B cell (primary cell): ENCODE measurements at regions not wholly inside any gene's neighbourhood (a gene's known extent, or its start where the extent isn't known, plus 50 kb on each side); places are given as distances from the start of the nearest gene placed in this dataset.
A peak's percentile ranks its signal among the peaks of the same experiment; 100 is the strongest.

Experiments
- ATAC-seq: fragments of 200-7000 bp; cut with Tn5 transposase; one replicate; pipeline ENCODE4 v1.10.0; 2021; ENCODE audit warnings: low read depth, mild to moderate bottlenecking, moderate number of reproducible peaks, moderate library complexity
- CTCF ChIA-PET: fragments of 350-600 bp; sonication (Branson Sonifier 250); formaldehyde crosslinking; loops from one replicate; lab custom pipeline; 2021; ENCODE audit warnings: antibody characterized with exemption, inconsistent platforms; lab: Charles Lee
- POLR2A ChIA-PET: fragments of 350-600 bp; sonication (Branson Sonifier 250); formaldehyde crosslinking; loops from one replicate; lab custom pipeline; 2021; ENCODE audit warnings: antibody characterized with exemption; lab: Charles Lee
- DNase-seq: peaks from one replicate; pipeline ENCODE4 v3.0.0; 2013
- H2AFZ ChIP-seq: 2 replicates; pipeline ENCODE4 v1.6.1; 2012; ENCODE audit warnings: mild to moderate bottlenecking, low read depth, low read length; ENCODE audit not compliant: insufficient read depth, poor library complexity, severe bottlenecking
- H3K27ac ChIP-seq, 2 donors: 1 replicate in 1 of 2; 2 replicates in 1 of 2; pipeline ENCODE4 v1.5.1; 2012 to 2013; ENCODE audit warnings: low read length in 2 of 2, mild to moderate bottlenecking in 2 of 2, moderate library complexity in 1 of 2
- H3K27me3 ChIP-seq, 4 experiments: fragments of 200-600 bp in 1 of 4; sonication (generic) in 1 of 4; replicated peaks in 1 of 4; 1 replicate in 2 of 4; 2 replicates in 2 of 4; pipeline versions ENCODE4 v1.6.1 to v1.7.0; 2013 to 2016; ENCODE audit warnings: low read length in 3 of 4, mild to moderate bottlenecking in 2 of 4, mixed read lengths in 1 of 4, moderate library complexity in 1 of 4; ENCODE audit not compliant: insufficient read depth in 4 of 4, control insufficient read depth in 3 of 4; ENCODE audit errors: control extremely low read depth in 1 of 4
- H3K36me3 ChIP-seq, 2 experiments: replicated peaks in 1 of 2; 1 replicate in 1 of 2; 2 replicates in 1 of 2; pipeline versions ENCODE4 v1.6.1 to v1.7.1; 2013; ENCODE audit warnings: low read length in 1 of 2; ENCODE audit not compliant: insufficient read depth in 2 of 2, control insufficient read depth in 1 of 2; ENCODE audit errors: control extremely low read depth in 1 of 2, extremely low read depth in 1 of 2
- H3K4me1 ChIP-seq, 2 donors: fragments of 200-600 bp in 1 of 2; sonication (generic) in 1 of 2; 1 replicate in 1 of 2; 2 replicates in 1 of 2; pipeline versions ENCODE4 v1.5.1 to v1.6.1; 2013 to 2017; ENCODE audit warnings: low read length in 2 of 2; ENCODE audit not compliant: control insufficient read depth in 2 of 2, insufficient read depth in 2 of 2
- H3K4me2 ChIP-seq: replicated peaks from 2 replicates; pipeline ENCODE3; 2012; ENCODE audit warnings: mild to moderate bottlenecking, low read depth, low read length; ENCODE audit not compliant: poor library complexity, severe bottlenecking
- H3K4me3 ChIP-seq, 5 experiments: fragments of 200-600 bp in 1 of 5; sonication (generic) in 1 of 5; 1 replicate in 3 of 5; 2 replicates in 2 of 5; pipeline versions ENCODE4 v1.5.1 to v1.7.0; 2011 to 2016; ENCODE audit warnings: low read length in 4 of 5, mild to moderate bottlenecking in 4 of 5, low read depth in 2 of 5, control low read depth in 1 of 5, moderate library complexity in 1 of 5; ENCODE audit not compliant: insufficient read depth in 1 of 5; ENCODE audit errors: control extremely low read depth in 1 of 5, extremely low read depth in 1 of 5
- H3K79me2 ChIP-seq: fragments of 200-600 bp; sonication (generic); one replicate; pipeline ENCODE4 v1.6.0; 2016; ENCODE audit warnings: low read length; ENCODE audit not compliant: control insufficient read depth, insufficient read depth
- H3K9ac ChIP-seq: fragments of 200-600 bp; sonication (generic); 2 replicates; pipeline ENCODE4 v1.6.1; 2017; ENCODE audit warnings: mild to moderate bottlenecking, low read length, moderate library complexity
- H3K9me3 ChIP-seq, 3 donors: one replicate each; pipeline versions ENCODE4 v1.6.1 to v1.7.1; 2013; ENCODE audit warnings: low read length in 2 of 3; ENCODE audit not compliant: control insufficient read depth in 2 of 3, insufficient read depth in 1 of 3; ENCODE audit errors: control extremely low read depth in 1 of 3
- H4K20me1 ChIP-seq: 2 replicates; pipeline ENCODE4 v1.6.0; 2012; ENCODE audit warnings: mild to moderate bottlenecking, low read length; ENCODE audit not compliant: insufficient read depth, control insufficient read depth, poor library complexity, severe bottlenecking
- H3K27ac Mint-ChIP-seq: one replicate; pipeline ENCODE4 v1.8.0; 2021; ENCODE audit warnings: mixed read lengths
- H3K27me3 Mint-ChIP-seq: one replicate; pipeline ENCODE4 v1.8.0; 2021; ENCODE audit warnings: mixed read lengths
- H3K4me1 Mint-ChIP-seq: one replicate; pipeline ENCODE4 v1.8.0; 2021; ENCODE audit warnings: mixed read lengths
- H3K4me3 Mint-ChIP-seq: one replicate; pipeline ENCODE4 v1.8.0; 2021; ENCODE audit warnings: mixed read lengths
- H3K9me3 Mint-ChIP-seq: one replicate; pipeline ENCODE4 v1.8.0; 2022; ENCODE audit warnings: mixed read lengths; ENCODE audit not compliant: insufficient read depth
- CTCF ChIP-seq: fragments of 200-600 bp; IDR thresholded peaks from one replicate; pipeline ENCODE4 v1.8.0; 2022; ENCODE audit warnings: antibody characterized with exemption, mild to moderate bottlenecking
- EZH2 ChIP-seq: IDR thresholded peaks from 2 replicates; pipeline ENCODE4 v1.6.1; 2012; ENCODE audit warnings: borderline replicate concordance, low read depth, mild to moderate bottlenecking, moderate library complexity, low read length; ENCODE audit not compliant: insufficient read depth, poor library complexity, severe bottlenecking
- WGBS: methylation state at CpG from one replicate; pipeline ENCODE4 v1.1.5; 2013; ENCODE audit warnings: missing lambda C conversion rate; ENCODE audit not compliant: insufficient coverage; 5-methylcytosine and 5-hydroxymethylcytosine counted together
- intact Hi-C: fragments of 100-400 bp; cut with micrococcal nuclease; formaldehyde crosslinking; loops from one replicate; pipeline ENCODE4 v1.10.0; 2022

GRCh38 chr5:148732692-148733091 is 78.4 kb upstream of the HTR4 start:
- Mint-ChIP-seq H3K4me1 (peaks cover 11% of the 10 kb centered on the region), H3K4me3 (no peak overlapping the region), H3K27ac (no peak overlapping the region), H3K9me3 (no peaks in the 10 kb centered on the region), H3K27me3 (peaks cover 13% of the 10 kb centered on the region)
- Histone ChIP-seq H3K4me1 (no peaks in the 10 kb centered on the region), H3K4me2 (no peak overlapping the region), H3K9me3 (no peaks in the 10 kb centered on the region), H3K36me3 (no peaks in the 10 kb centered on the region), H3K27me3 (no peaks in the 10 kb centered on the region), H3K4me3 (no peak overlapping the region), H3K79me2 (no peaks in the 10 kb centered on the region), H2AFZ (no peak overlapping the region), H3K27ac (no peak overlapping the region), H3K9ac (no peak overlapping the region), H4K20me1 (no peaks in the 10 kb centered on the region)
- 82% methylated on average over 2 of the region's 3 CpGs for WGBS
- TF ChIP-seq EZH2, result no peak
- no peak for TF ChIP-seq CTCF
- POLR2A ChIA-PET, result no interaction called here
- DNase-seq, result no peak
- ATAC-seq, result no peak
- CTCF ChIA-PET, result interaction anchor here (0.6 to 27.7 kb wide), 34 partner anchors 8 to 536 kb away, joined by 3 to 753 read pairs (median 5); no protein-coding TSS in a partner anchor
- intact Hi-C loops, result loop anchor here (1.0 to 5.0 kb wide), 6 partner anchors 225 to 830 kb away; no protein-coding TSS in a partner anchor

- Mint-ChIP-seq H3K27ac (no peak overlapping the region), H3K27me3 (peaks cover 13% of the 10 kb centered on the region), H3K9me3 (no peaks in the 10 kb centered on the region), H3K4me3 (no peak overlapping the region), H3K4me1 (peaks cover 11% of the 10 kb centered on the region)
- no peak overlapping the region for H3K4me3 ChIP-seq
- ChIA-PET POLR2A (no interaction called here), CTCF (interaction anchor here (0.6 to 27.7 kb wide), 37 partner anchors 9 to 554 kb away, joined by 3 to 753 read pairs (median 5); no protein-coding TSS in a partner anchor)
- H3K36me3 ChIP-seq, result no peaks in the 10 kb centered on the region
- no peaks in the 10 kb centered on the region for H3K9me3 ChIP-seq
- no peaks in the 10 kb centered on the region for H4K20me1 ChIP-seq
- no peak overlapping the region for H2AFZ ChIP-seq
- H3K4me1 ChIP-seq, result no peaks in the 10 kb centered on the region
- intact Hi-C loops, result loop anchor here (1.0 to 5.0 kb wide), 6 partner anchors 223 to 828 kb away; no protein-coding TSS in a partner anchor
- no peak overlapping the region for H3K9ac ChIP-seq
- ATAC-seq (peak; percentile 60), DNase-seq (peak; percentile 80)
- no peak for TF ChIP-seq EZH2
- TF ChIP-seq CTCF, result peak; percentile 83
- H3K27ac ChIP-seq, result no peak overlapping the region
- H3K79me2 ChIP-seq, result no peaks in the 10 kb centered on the region
- H3K4me2 ChIP-seq, result no peak overlapping the region
- 74% methylated on average over 5 of the region's 11 CpGs for WGBS
- no peaks in the 10 kb centered on the region for H3K27me3 ChIP-seq
Measured at GRCh38 chr5:148733601-148734438, 79.5 kb upstream of the HTR4 start.
